ENCODE measurements at regions not wholly inside any gene's neighbourhood (a gene's known extent, or its start where the extent isn't known, plus 50 kb on each side); places are given as distances from the start of the nearest gene placed in this dataset.

- no peak for TF ChIP-seq CTCF (IDR thresholded peaks at IDR 0.05)
- TF ChIP-seq POLR2A (IDR thresholded peaks at IDR 0.05): no peak
These were observed 49.8 kb upstream of the NFE2L3 start for GRCh38 chr7:26102176-26102575.
